NCI-H1105 (cell line): ENCODE measurements at regions not wholly inside any gene's neighbourhood (a gene's known extent, or its start where the extent isn't known, plus 50 kb on each side); places are given as distances from the start of the nearest gene placed in this dataset.

Experiments used
- DNase-seq: peaks from one replicate; lab custom pipeline; 2025; lab: John Stamatoyannopoulos, UW

GRCh38 chr1:233516732-233517131, 97.2 kb upstream of the KCNK1 start:
- no peak for DNase-seq

- no peak for DNase-seq
Observed at GRCh38 chr1:233518344-233518743, 95.6 kb upstream of the KCNK1 start.

GRCh38 chr1:233520261-233521191, 93.4 kb upstream of the KCNK1 start:
- no peak for DNase-seq

GRCh38 chr1:233523047-233523446, 90.9 kb upstream of the KCNK1 start:
- no peak for DNase-seq

GRCh38 chr1:233527818-233528217, 86.1 kb upstream of the KCNK1 start:
- no peak for DNase-seq

- DNase-seq: no peak
Observed at GRCh38 chr1:233530665-233531386, 83.1 kb upstream of the KCNK1 start.

- DNase-seq: no peak
Observed at GRCh38 chr1:233540816-233541215, 73.1 kb upstream of the KCNK1 start.

- no peak for DNase-seq
Observed at GRCh38 chr1:233543338-233544255, 70.3 kb upstream of the KCNK1 start.

- DNase-seq: no peak
Observed at GRCh38 chr1:233544304-233544703, 69.6 kb upstream of the KCNK1 start.

GRCh38 chr1:233547726-233548125, 66.2 kb upstream of the KCNK1 start:
- DNase-seq: no peak

GRCh38 chr1:233549404-233549803, 64.5 kb upstream of the KCNK1 start:
- DNase-seq: no peak

GRCh38 chr1:233549917-233550316, 64.0 kb upstream of the KCNK1 start:
- DNase-seq: no peak

- DNase-seq: no peak
Observed at GRCh38 chr1:233554037-233554436, 59.9 kb upstream of the KCNK1 start.

GRCh38 chr1:233561708-233562426, 52.0 kb upstream of the KCNK1 start:
- DNase-seq: no peak
